ENCODE measurements at regions not wholly inside any gene's neighbourhood (a gene's known extent, or its start where the extent isn't known, plus 50 kb on each side); places are given as distances from the start of the nearest gene placed in this dataset.

DNA sequence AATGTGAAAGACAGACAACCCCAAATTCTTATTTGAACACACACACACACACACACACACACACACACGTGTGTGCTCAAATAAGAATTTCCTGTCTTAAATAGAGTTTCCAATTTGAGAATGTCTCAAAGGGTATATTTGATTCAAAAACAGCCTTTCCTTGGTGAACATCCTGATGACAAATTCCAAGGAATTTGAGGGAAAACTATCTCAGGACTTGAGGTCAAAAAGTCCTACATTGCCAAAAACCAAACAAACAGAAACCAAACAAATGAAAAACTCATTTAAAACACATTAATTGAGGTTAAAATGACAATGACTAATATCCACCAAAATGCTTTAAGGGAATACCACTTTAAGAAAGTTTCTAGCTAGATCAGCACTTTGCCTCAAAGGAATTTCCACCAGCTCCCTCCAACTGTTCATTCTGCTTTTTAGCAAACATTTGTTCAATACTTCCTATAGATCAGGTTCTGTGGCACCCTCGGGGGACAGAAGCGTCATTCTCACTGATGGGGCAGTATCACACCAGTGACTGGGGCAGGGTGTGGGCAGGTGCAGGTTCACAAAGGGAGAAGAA lies 232.1 kb upstream of the TRIB2 start:
- DNase-seq, result no peak
- 83% methylated on average over 2 of the region's 3 CpGs for WGBS (ENCODE audit: insufficient coverage)
- H3K9me3 ChIP-seq (ENCODE audit: control extremely low read depth in 1 of 3, control insufficient read depth in 2 of 3, insufficient read depth in 1 of 3, low read length in 2 of 3), result no peaks in the 10 kb centered on the region
- no peak overlapping the region for H2AFZ ChIP-seq (ENCODE audit: insufficient read depth, low read depth, low read length, poor library complexity, severe bottlenecking)
- no peaks in the 10 kb centered on the region for H3K36me3 ChIP-seq (replicated peaks in 1 of 2; ENCODE audit: control extremely low read depth in 1 of 2, control insufficient read depth in 1 of 2, extremely low read depth in 1 of 2, insufficient read depth in 2 of 2, low read length in 1 of 2)
- H3K27ac ChIP-seq (ENCODE audit: low read length in 2 of 2), result no peak overlapping the region
- POLR2A ChIA-PET, result no interaction called here
- peaks cover 39% of the 10 kb centered on the region for H3K4me1 Mint-ChIP-seq
- ATAC-seq (ENCODE audit: low read depth), result no peak
- H3K4me3 ChIP-seq (ENCODE audit: control extremely low read depth in 1 of 5, extremely low read depth in 1 of 5, insufficient read depth in 1 of 5, low read depth in 2 of 5, low read length in 4 of 5), result no peak overlapping the region
- CTCF ChIA-PET, result no interaction called here
- H3K27ac Mint-ChIP-seq, result no peak overlapping the region
- H3K4me3 Mint-ChIP-seq, result no peak overlapping the region
- H3K27me3 Mint-ChIP-seq, result no peaks in the 10 kb centered on the region
- H3K9ac ChIP-seq (ENCODE audit: low read length), result no peak overlapping the region
- peaks cover 31 to 35% of the 10 kb centered on the region in 2 donors for H3K4me1 ChIP-seq (ENCODE audit: control insufficient read depth in 2 of 2, insufficient read depth in 2 of 2, low read length in 2 of 2)
- no peak overlapping the region for H3K4me2 ChIP-seq (replicated peaks; ENCODE audit: low read depth, low read length, poor library complexity, severe bottlenecking)
- H4K20me1 ChIP-seq (ENCODE audit: control insufficient read depth, insufficient read depth, low read length, poor library complexity, severe bottlenecking), result no peaks in the 10 kb centered on the region
- no peaks in the 10 kb centered on the region for H3K27me3 ChIP-seq (replicated peaks in 1 of 4; ENCODE audit: control extremely low read depth in 1 of 4, control insufficient read depth in 3 of 4, insufficient read depth in 4 of 4, low read length in 3 of 4)
- H3K79me2 ChIP-seq (ENCODE audit: control insufficient read depth, insufficient read depth, low read length), result no peaks in the 10 kb centered on the region
- H3K9me3 Mint-ChIP-seq (ENCODE audit: insufficient read depth), result no peaks in the 10 kb centered on the region
- TF ChIP-seq CTCF (IDR thresholded peaks at IDR 0.05), result no peak
- TF ChIP-seq EZH2 (IDR thresholded peaks at IDR 0.05; ENCODE audit: borderline replicate concordance, insufficient read depth, low read depth, low read length, poor library complexity, severe bottlenecking), result no peak
- intact Hi-C loops (cut with micrococcal nuclease), result no loop called here

DNA sequence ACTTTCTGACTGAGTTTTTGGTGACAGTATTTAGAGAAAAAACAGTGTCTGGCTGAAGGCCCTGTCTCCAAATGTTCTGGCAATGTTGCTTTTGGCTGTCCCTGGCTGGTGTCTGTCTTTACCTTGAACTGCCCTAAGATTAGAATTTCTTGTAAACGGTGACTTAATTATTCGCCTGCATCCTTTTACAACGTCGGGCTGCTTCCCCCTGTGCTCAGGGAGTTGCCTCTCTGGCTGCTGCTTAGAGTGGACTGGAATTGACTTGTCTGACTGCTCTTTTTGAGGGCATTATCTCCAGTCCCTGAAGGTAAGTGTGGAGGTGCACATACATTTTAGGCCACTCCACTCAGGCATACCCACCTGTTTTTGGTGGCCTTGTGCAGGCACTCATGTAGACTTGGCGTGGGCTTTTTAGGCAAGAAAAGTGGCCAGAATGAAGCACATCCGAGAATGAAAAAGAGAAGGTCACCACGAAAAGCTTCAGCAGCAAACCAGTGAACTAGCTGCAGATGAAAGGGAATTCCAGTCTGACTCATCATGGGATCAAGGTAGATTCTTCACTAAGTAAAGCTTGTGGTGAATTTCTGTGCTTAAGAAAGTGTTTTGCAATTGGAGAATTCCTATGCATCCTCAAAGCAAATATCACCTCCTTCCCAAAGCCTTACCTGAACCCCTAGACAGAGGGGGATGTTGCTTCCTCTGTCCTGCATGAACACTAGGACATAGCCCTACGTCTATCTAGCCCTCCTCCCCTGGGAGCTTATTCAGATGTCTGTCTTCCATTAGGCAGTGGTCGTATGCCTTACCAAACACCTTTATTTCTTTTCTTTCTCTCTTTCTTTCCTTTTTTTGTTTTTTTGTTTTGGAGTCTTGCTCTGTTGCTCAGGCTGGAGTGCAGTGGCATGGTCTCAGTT lies 230.3 kb upstream of the TRIB2 start:
- 84% methylated on average over 8 of the region's 9 CpGs for WGBS (ENCODE audit: insufficient coverage)
- H4K20me1 ChIP-seq (ENCODE audit: control insufficient read depth, insufficient read depth, low read length, poor library complexity, severe bottlenecking), result no peaks in the 10 kb centered on the region
- H3K36me3 ChIP-seq (replicated peaks in 1 of 2; ENCODE audit: control extremely low read depth in 1 of 2, control insufficient read depth in 1 of 2, extremely low read depth in 1 of 2, insufficient read depth in 2 of 2, low read length in 1 of 2), result no peaks in the 10 kb centered on the region
- H3K4me2 ChIP-seq (replicated peaks; ENCODE audit: low read depth, low read length, poor library complexity, severe bottlenecking), result peak overlapping the region; percentile 63
- intact Hi-C loops (cut with micrococcal nuclease), result no loop called here
- H3K27me3 ChIP-seq (replicated peaks in 1 of 4; ENCODE audit: control extremely low read depth in 1 of 4, control insufficient read depth in 3 of 4, insufficient read depth in 4 of 4, low read length in 3 of 4), result no peaks in the 10 kb centered on the region
- peaks cover 0 to 2% (median 0%) of the 10 kb centered on the region in 3 donors for H3K9me3 ChIP-seq (ENCODE audit: control extremely low read depth in 1 of 3, control insufficient read depth in 2 of 3, insufficient read depth in 1 of 3, low read length in 2 of 3)
- H3K4me1 Mint-ChIP-seq, result peaks cover 39% of the 10 kb centered on the region
- H3K27ac ChIP-seq (ENCODE audit: low read length in 2 of 2), result no peak overlapping the region
- no peaks in the 10 kb centered on the region for H3K27me3 Mint-ChIP-seq
- ATAC-seq (ENCODE audit: low read depth) (no peak), DNase-seq (no peak)
- H2AFZ ChIP-seq (ENCODE audit: insufficient read depth, low read depth, low read length, poor library complexity, severe bottlenecking), result no peak overlapping the region
- peak overlapping the region; percentile 64 for H3K4me3 Mint-ChIP-seq
- POLR2A ChIA-PET, result no interaction called here
- H3K79me2 ChIP-seq (ENCODE audit: control insufficient read depth, insufficient read depth, low read length), result no peaks in the 10 kb centered on the region
- TF ChIP-seq EZH2 (IDR thresholded peaks at IDR 0.05; ENCODE audit: borderline replicate concordance, insufficient read depth, low read depth, low read length, poor library complexity, severe bottlenecking), result no peak
- no peak for TF ChIP-seq CTCF (IDR thresholded peaks at IDR 0.05)
- no peak overlapping the region for H3K9ac ChIP-seq (ENCODE audit: low read length)
- peaks cover 31 to 35% of the 10 kb centered on the region in 2 donors for H3K4me1 ChIP-seq (ENCODE audit: control insufficient read depth in 2 of 2, insufficient read depth in 2 of 2, low read length in 2 of 2)
- peak overlapping the region; percentile 76 for H3K27ac Mint-ChIP-seq
- no peaks in the 10 kb centered on the region for H3K9me3 Mint-ChIP-seq (ENCODE audit: insufficient read depth)
- H3K4me3 ChIP-seq (ENCODE audit: control extremely low read depth in 1 of 5, extremely low read depth in 1 of 5, insufficient read depth in 1 of 5, low read depth in 2 of 5, low read length in 4 of 5), result no peak overlapping the region
- CTCF ChIA-PET, result interaction anchor here (1.5 kb wide), 1 partner anchor 11 kb away, joined by 6 read pairs; no protein-coding TSS in a partner anchor

Data from B cell (primary cell).